GM12878 (cell line): ENCODE measurements at regions not wholly inside any gene's neighbourhood (a gene's known extent, or its start where the extent isn't known, plus 50 kb on each side); places are given as distances from the start of the nearest gene placed in this dataset.
A peak's percentile ranks its signal among the peaks of the same experiment; 100 is the strongest.
"Not testable (repeated sequence)": the region's sequence is repeated elsewhere in the genome, so short reads cannot be mapped to it uniquely, and the experiment has no call there.

ENCODE experiments used
- ATAC-seq: fragments of 200-7000 bp; cut with Tn5 transposase; 3 replicates; pipeline ENCODE4 v1.9.1; 2020; ENCODE audit warnings: mild to moderate bottlenecking, moderate library complexity
- BruUV-seq: library from RNA; stranded (reverse); fragments of 400-500 nt; replicated peaks from 2 replicates; lab custom pipeline; 2021; lab: Mats Ljungman, UMichigan
- CTCF ChIA-PET: fragments of 300-600 bp; sonication (Branson Sonifier 250); formaldehyde crosslinking; extraction: SDS; loops from one replicate; lab custom pipeline; 2021; ENCODE audit warnings: inconsistent platforms; lab: Yijun Ruan, JAX
- POLR2A ChIA-PET: fragments of 350-600 bp; formaldehyde crosslinking; extraction: SDS; loops from one replicate; lab custom pipeline; 2021; ENCODE audit warnings: inconsistent platforms; lab: Charles Lee
- RAD21 ChIA-PET: fragments of 300-600 bp; sonication (Branson Sonifier 250); formaldehyde crosslinking; loops from one replicate; lab custom pipeline; 2023; ENCODE audit warnings: antibody characterized with exemption; ENCODE audit not compliant: unreplicated experiment; lab: Charles Lee
- SMC1A ChIA-PET: fragments of 300-600 bp; sonication (Branson Sonifier 250); formaldehyde crosslinking; loops from one replicate; lab custom pipeline; 2023; ENCODE audit not compliant: unreplicated experiment, uncharacterized antibody; lab: Charles Lee
- DNase-seq: peaks from one replicate; pipeline ENCODE4 v3.0.0-alpha.2; 2011; ENCODE audit warnings: low read depth, low spot score
- FAIRE-seq: peaks from 3 replicates; lab custom pipeline; 2011; peaks lifted over from hg19 to GRCh38; lab: Jason Lieb, UNC
- H2AFZ ChIP-seq: 2 replicates; pipeline ENCODE4 v1.6.0; 2011; ENCODE audit warnings: low read depth, low read length, control low read depth; ENCODE audit not compliant: control insufficient read depth
- H3K27ac ChIP-seq: 2 replicates; pipeline ENCODE4 v1.5.1; 2011; ENCODE audit warnings: control low read depth; ENCODE audit not compliant: control insufficient read depth, insufficient read depth
- H3K27me3 ChIP-seq, 2 experiments: replicated peaks in 1 of 2; 2 replicates each; pipeline versions ENCODE4 v1.6.0 to v1.6.1; 2011; ENCODE audit warnings: low read length in 1 of 2; ENCODE audit not compliant: control insufficient read depth in 2 of 2, insufficient read depth in 2 of 2
- H3K36me3 ChIP-seq, 2 experiments: 2 replicates each; pipeline ENCODE4 v1.5.1; 2011; ENCODE audit warnings: low read length in 1 of 2; ENCODE audit not compliant: control insufficient read depth in 2 of 2, insufficient read depth in 2 of 2
- H3K4me1 ChIP-seq: 2 replicates; pipeline ENCODE4 v1.6.1; 2011; ENCODE audit warnings: mild to moderate bottlenecking, low read length, moderate library complexity, mixed read lengths; ENCODE audit not compliant: control insufficient read depth, insufficient read depth
- H3K4me2 ChIP-seq: 2 replicates; pipeline ENCODE4 v1.6.0; 2011; ENCODE audit warnings: control low read depth; ENCODE audit not compliant: control insufficient read depth, insufficient read depth
- H3K4me3 ChIP-seq: fragments of 200-600 bp; sonication (generic); 2 replicates; pipeline ENCODE4 v1.5.1; 2016
- H3K79me2 ChIP-seq: 2 replicates; pipeline ENCODE4 v1.6.0; 2011; ENCODE audit warnings: low read length; ENCODE audit not compliant: control insufficient read depth, insufficient read depth
- H3K9ac ChIP-seq: 2 replicates; pipeline ENCODE4 v1.8.0; 2011; ENCODE audit warnings: low read length, control low read depth, mixed read lengths; ENCODE audit not compliant: control insufficient read depth, insufficient read depth
- H3K9me3 ChIP-seq: replicated peaks from 3 replicates; pipeline ENCODE4 v1.5.1; 2011; ENCODE audit warnings: mild to moderate bottlenecking, low read length; ENCODE audit not compliant: control insufficient read depth, insufficient read depth
- H4K20me1 ChIP-seq: 2 replicates; pipeline ENCODE4 v1.6.0; 2011; ENCODE audit not compliant: control insufficient read depth, insufficient read depth
- BHLHE40 ChIP-seq, 2 experiments: fragments of 450-650 bp in 1 of 2; IDR thresholded peaks; 2 replicates each; pipeline ENCODE4 v1.6.1; 2011 to 2017; ENCODE audit warnings: low read depth in 2 of 2, borderline replicate concordance in 1 of 2, improper control_type of control experiment in 1 of 2, low read length in 1 of 2, mild to moderate bottlenecking in 1 of 2
- CTCF ChIP-seq, 3 experiments: IDR thresholded peaks in 2 of 3; conservative IDR thresholded peaks in 1 of 3; 2 replicates each; pipeline ENCODE4 v1.5.1; 2011; ENCODE audit warnings: low read depth in 3 of 3, low read length in 3 of 3, mild to moderate bottlenecking in 3 of 3, control low read depth in 2 of 3, moderate library complexity in 2 of 3, inconsistent platforms in 1 of 3, mixed read lengths in 1 of 3; ENCODE audit not compliant: control insufficient read depth in 2 of 3, insufficient read depth in 1 of 3; ENCODE audit errors: extremely low read depth in 1 of 3
- POU2F2 ChIP-seq: IDR thresholded peaks from 3 replicates; pipeline ENCODE4 v1.6.1; 2011; ENCODE audit warnings: low read depth, mild to moderate bottlenecking, low read length, borderline replicate concordance
- WGBS: methylation state at CpG from one replicate; pipeline ENCODE4 v1.1.6; 2016; ENCODE audit warnings: low lambda C conversion rate; ENCODE audit not compliant: insufficient replicate concordance, insufficient coverage; ENCODE audit errors: missing lambda C conversion rate; 5-methylcytosine and 5-hydroxymethylcytosine counted together
- in situ Hi-C: fragments of 300-500 bp; cut with MboI; formaldehyde crosslinking; loops from 9 replicates; pipeline ENCODE4 v1.14.3; 2018; ENCODE audit warnings: mixed read lengths
- intact Hi-C: fragments of 100-400 bp; cut with micrococcal nuclease; formaldehyde crosslinking; loops from one replicate; pipeline ENCODE4 v1.14.2; 2022; ENCODE audit not compliant: unreplicated experiment

GRCh38 chr14:106177266-106178246 is 651.2 kb downstream of the TMEM121 start:
- H3K36me3 ChIP-seq, H3K9me3 ChIP-seq, RAD21 ChIA-PET, POLR2A ChIA-PET, H3K4me3 ChIP-seq, H3K27me3 ChIP-seq, SMC1A ChIA-PET, H2AFZ ChIP-seq, in situ Hi-C loops, H3K4me2 ChIP-seq, H3K9ac ChIP-seq, CTCF ChIA-PET, BruUV-seq, H4K20me1 ChIP-seq, H3K79me2 ChIP-seq, DNase-seq, H3K27ac ChIP-seq, FAIRE-seq, H3K4me1 ChIP-seq: not testable (repeated sequence)
- 12% methylated on average over 7 of the region's 7 CpGs for WGBS
- intact Hi-C loops: loop anchor here (10.0 kb wide), 1 partner anchor 643 kb away; no protein-coding TSS in a partner anchor
- peak; percentile 89 for ATAC-seq
- TF ChIP-seq CTCF (IDR thresholded peaks at IDR 0.05 in 2 of 3, conservative IDR thresholded peaks at IDR 0.05 in 1 of 3; ENCODE audit: control insufficient read depth in 2 of 3, extremely low read depth in 1 of 3, insufficient read depth in 1 of 3, low read depth in 3 of 3, low read length in 3 of 3) (0 out of 6 replicates have a peak, but pooled peaks of 1 of the 3 experiments have one; percentile 4), POU2F2 (peak; percentile 33; the same call in 1 of the 3 replicates), BHLHE40 (IDR thresholded peaks at IDR 0.05; ENCODE audit: borderline replicate concordance in 1 of 2, low read depth in 2 of 2, low read length in 1 of 2) (peak in 1 of 2 experiments; percentile 65; a peak in 1 of 4 replicates)
